Upper lobe of right lung (tissue), 1 donor: ENCODE measurements at regions not wholly inside any gene's neighbourhood (a gene's known extent, or its start where the extent isn't known, plus 50 kb on each side); places are given as distances from the start of the nearest gene placed in this dataset.

Experiments used
- ATAC-seq: fragments of 200-7000 bp; cut with Tn5 transposase; one replicate; pipeline ENCODE4 v1.9.1; 2020; ENCODE audit warnings: mild to moderate bottlenecking, moderate library complexity
- DNase-seq: peaks from one replicate; pipeline ENCODE4 v3.0.0-alpha.2; 2020
- H3K27ac ChIP-seq: fragments of 200-600 bp; one replicate; pipeline ENCODE4 v1.8.0; 2022
- H3K27me3 ChIP-seq: fragments of 200-600 bp; one replicate; pipeline ENCODE4 v1.8.0; 2022; ENCODE audit warnings: mild to moderate bottlenecking
- H3K36me3 ChIP-seq: fragments of 200-600 bp; one replicate; pipeline ENCODE4 v1.8.0; 2022
- H3K4me1 ChIP-seq: fragments of 200-600 bp; one replicate; pipeline ENCODE4 v1.8.0; 2022
- H3K4me3 ChIP-seq: fragments of 200-600 bp; one replicate; pipeline ENCODE4 v1.8.0; 2022; ENCODE audit warnings: mild to moderate bottlenecking
- H3K9me3 ChIP-seq: fragments of 200-600 bp; one replicate; pipeline ENCODE4 v1.8.0; 2022
- intact Hi-C: fragments of 100-400 bp; cut with DNase I; formaldehyde crosslinking; loops from one replicate; pipeline ENCODE4 v1.11.0; 2022
- TF ChIP-seq, protein P1 (sequence below): fragments of 200-600 bp; IDR thresholded peaks from one replicate; pipeline ENCODE4 v1.8.0; 2022; ENCODE audit warnings: antibody characterized with exemption
- donor health status: DM: no; HTN: yes; CAD: no; lungs with severe emphysema.

DNA sequence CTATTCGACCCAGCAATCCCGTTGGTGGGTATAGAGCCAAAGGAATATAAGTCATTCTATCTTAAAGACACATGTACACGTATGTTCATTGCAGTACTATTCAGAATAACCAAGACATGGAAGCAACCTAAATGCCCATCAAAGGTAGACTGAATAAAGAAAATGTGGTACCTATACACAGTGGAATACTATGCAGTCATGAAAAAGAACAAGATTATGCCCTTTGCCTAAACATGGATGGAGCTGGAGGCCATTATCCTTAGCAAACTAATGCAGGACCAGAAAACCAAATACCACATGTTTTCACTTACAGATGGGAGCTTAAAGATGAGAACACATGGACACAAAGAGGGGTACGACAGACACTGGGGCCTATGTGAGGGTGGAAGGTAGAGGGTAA, 845.3 kb downstream of the TYW1 start:
- Histone ChIP-seq H3K9me3 (no peaks in the 10 kb centered on the region), H3K4me3 (no peak overlapping the region), H3K27ac (no peak overlapping the region), H3K36me3 (no peaks in the 10 kb centered on the region), H3K27me3 (no peaks in the 10 kb centered on the region), H3K4me1 (no peaks in the 10 kb centered on the region)
- no peak for DNase-seq
- ATAC-seq = no peak
- intact Hi-C loops = no loop called here
- TF ChIP-seq, protein P1, sequence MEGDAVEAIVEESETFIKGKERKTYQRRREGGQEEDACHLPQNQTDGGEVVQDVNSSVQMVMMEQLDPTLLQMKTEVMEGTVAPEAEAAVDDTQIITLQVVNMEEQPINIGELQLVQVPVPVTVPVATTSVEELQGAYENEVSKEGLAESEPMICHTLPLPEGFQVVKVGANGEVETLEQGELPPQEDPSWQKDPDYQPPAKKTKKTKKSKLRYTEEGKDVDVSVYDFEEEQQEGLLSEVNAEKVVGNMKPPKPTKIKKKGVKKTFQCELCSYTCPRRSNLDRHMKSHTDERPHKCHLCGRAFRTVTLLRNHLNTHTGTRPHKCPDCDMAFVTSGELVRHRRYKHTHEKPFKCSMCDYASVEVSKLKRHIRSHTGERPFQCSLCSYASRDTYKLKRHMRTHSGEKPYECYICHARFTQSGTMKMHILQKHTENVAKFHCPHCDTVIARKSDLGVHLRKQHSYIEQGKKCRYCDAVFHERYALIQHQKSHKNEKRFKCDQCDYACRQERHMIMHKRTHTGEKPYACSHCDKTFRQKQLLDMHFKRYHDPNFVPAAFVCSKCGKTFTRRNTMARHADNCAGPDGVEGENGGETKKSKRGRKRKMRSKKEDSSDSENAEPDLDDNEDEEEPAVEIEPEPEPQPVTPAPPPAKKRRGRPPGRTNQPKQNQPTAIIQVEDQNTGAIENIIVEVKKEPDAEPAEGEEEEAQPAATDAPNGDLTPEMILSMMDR = no peak

DNA sequence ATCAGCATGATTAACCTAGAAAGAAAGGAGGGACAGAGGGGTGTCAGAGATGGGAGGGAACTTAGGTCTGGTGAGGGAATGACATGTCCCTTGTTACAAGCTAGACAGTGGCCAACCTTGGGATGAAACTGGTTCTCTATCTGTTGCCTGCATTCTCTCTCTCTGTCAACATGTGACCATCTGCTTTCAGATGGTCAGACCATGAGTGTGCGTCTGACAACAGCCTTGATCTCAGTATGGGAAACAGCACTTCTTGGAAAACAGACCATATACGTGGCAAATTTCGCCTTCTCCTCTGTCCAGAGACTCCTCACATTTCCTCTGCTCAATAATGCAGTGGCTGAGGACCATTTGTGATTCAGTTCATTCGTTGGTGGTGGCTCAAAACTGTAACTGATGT, 845.9 kb downstream of the TYW1 start:
- Histone ChIP-seq H3K9me3 (no peaks in the 10 kb centered on the region), H3K27me3 (no peaks in the 10 kb centered on the region), H3K4me1 (no peaks in the 10 kb centered on the region), H3K4me3 (no peak overlapping the region), H3K36me3 (no peaks in the 10 kb centered on the region), H3K27ac (no peak overlapping the region)
- no peak for DNase-seq
- TF ChIP-seq, protein P1 = no peak
- intact Hi-C loops = no loop called here
- ATAC-seq = no peak

DNA sequence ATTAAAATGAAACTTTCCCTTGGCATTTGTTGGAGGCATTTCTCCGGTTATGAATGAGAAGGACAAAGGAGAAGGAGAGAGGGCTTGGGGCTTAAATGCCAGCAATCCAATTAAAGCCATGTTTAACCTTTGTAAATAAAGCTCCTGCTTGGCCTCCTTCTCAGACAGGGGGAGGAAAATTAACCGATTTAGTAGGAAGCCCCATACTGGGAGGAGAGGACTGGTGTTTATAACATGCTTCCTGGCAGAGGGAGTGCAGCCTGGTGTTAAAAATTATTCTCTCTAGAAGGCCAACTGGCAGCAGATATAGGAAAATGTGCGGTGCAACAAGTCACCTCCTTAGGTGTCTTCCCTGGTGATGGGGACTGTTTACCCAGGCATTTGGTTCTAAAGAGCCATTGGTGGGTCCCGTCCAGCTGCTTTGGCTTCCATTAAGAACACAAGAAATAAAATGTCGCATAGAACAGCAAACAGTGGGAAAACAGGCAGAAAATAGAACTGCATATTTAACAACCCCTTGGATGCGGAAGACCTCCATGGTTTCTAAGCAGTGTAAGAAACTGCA, 846.5 kb downstream of the TYW1 start:
- Histone ChIP-seq H3K9me3 (no peaks in the 10 kb centered on the region), H3K4me3 (no peak overlapping the region), H3K4me1 (no peaks in the 10 kb centered on the region), H3K27me3 (no peaks in the 10 kb centered on the region), H3K36me3 (no peaks in the 10 kb centered on the region), H3K27ac (no peak overlapping the region)
- TF ChIP-seq, protein P1 = no peak
- DNase-seq (no peak), ATAC-seq (no peak)
- intact Hi-C loops = no loop called here

DNA sequence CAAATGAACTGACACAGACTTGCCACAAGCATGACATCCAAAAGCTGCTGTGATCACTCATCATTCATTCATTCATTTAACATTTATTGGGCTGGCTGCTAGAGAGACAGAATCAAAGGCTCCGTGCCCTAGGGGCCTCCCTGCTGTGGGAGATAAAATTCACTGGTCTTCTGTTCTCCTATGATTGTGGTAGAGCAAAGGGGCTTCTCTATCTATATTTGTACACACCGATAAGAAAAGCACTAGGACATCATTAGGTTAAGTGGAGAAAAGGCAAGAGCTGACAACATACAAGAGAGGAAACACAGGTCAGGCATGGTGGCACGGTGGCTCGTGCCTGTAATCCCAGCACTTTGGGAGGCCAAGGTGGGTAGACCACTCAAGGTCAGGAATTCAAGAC, 847.0 kb downstream of the TYW1 start:
- H3K9me3 ChIP-seq = no peaks in the 10 kb centered on the region
- intact Hi-C loops = no loop called here
- TF ChIP-seq, protein P1 = no peak
- H3K4me1 ChIP-seq = no peaks in the 10 kb centered on the region
- H3K27ac ChIP-seq = no peak overlapping the region
- H3K27me3 ChIP-seq = no peaks in the 10 kb centered on the region
- DNase-seq (no peak), ATAC-seq (no peak)
- no peaks in the 10 kb centered on the region for H3K36me3 ChIP-seq
- H3K4me3 ChIP-seq = no peak overlapping the region

DNA sequence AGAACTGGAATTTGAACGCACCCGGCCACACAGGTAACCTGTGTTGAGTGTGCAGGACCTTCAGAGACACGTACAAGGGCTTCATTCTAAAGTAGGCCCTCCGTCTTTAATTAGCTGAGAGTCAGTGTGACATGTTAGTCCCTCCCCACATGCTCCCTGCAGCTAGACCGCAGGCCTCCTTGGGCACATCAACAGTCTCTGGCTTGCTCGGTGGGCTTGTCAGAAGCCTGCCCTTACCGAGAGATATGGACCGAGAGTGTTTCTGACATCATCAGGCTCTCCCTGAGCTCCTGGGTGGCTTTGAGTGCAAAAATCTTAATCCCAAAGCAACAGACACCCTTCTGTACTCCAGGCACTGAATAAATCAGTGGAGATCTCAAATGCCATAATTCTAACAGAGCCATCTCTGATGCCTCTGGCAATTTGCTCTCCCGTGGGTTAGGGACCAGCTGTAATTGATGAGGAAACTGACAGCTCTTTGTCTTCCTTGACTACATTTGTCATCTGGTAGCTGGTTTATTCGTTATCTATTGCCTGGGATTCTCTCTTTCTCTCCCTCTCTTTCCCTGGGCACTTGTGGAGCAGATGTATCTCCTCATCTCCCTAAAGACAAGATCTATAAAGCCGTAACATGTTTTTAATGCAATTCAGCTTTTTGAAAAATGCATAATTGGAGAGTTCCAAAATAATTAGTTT, 850.6 kb downstream of the TYW1 start:
- Histone ChIP-seq H3K4me3 (no peak overlapping the region), H3K9me3 (no peaks in the 10 kb centered on the region), H3K27me3 (no peaks in the 10 kb centered on the region), H3K36me3 (no peaks in the 10 kb centered on the region), H3K27ac (no peak overlapping the region), H3K4me1 (no peaks in the 10 kb centered on the region)
- ATAC-seq = no peak
- TF ChIP-seq, protein P1 = no peak
- DNase-seq = no peak
- intact Hi-C loops = no loop called here
